Activated CD4-positive, alpha-beta T cell treated with anti-CD3 and anti-CD28 coated beads, Interleukin-2, Interleukin-4, amounts not matched to agents 100 ng/mL and 50 ng/mL, durations not matched to agents 16 hours and 8 hours (primary cell): ENCODE measurements at regions not wholly inside any gene's neighbourhood (a gene's known extent, or its start where the extent isn't known, plus 50 kb on each side); places are given as distances from the start of the nearest gene placed in this dataset.

Experiments
- DNase-seq: peaks from one replicate; pipeline ENCODE4 v3.0.0-alpha.2; 2020; ENCODE audit warnings: low spot score

- DNase-seq: no peak
Observed at GRCh38 chr3:31349001-31349748, 183.6 kb upstream of the STT3B start.

- no peak for DNase-seq
Observed at GRCh38 chr3:31350307-31350706, 182.4 kb upstream of the STT3B start.

- DNase-seq: no peak
Observed at GRCh38 chr3:31352331-31352730, 180.4 kb upstream of the STT3B start.

- DNase-seq: no peak
Observed at GRCh38 chr3:31353166-31353565, 179.6 kb upstream of the STT3B start.

- no peak for DNase-seq
Observed at GRCh38 chr3:31354373-31354772, 178.4 kb upstream of the STT3B start.

GRCh38 chr3:31355807-31356206, 176.9 kb upstream of the STT3B start:
- DNase-seq: no peak

GRCh38 chr3:31356941-31357340, 175.8 kb upstream of the STT3B start:
- no peak for DNase-seq

GRCh38 chr3:31357451-31357850, 175.3 kb upstream of the STT3B start:
- no peak for DNase-seq

- DNase-seq: no peak
Observed at GRCh38 chr3:31358473-31359070, 174.2 kb upstream of the STT3B start.

- no peak for DNase-seq
Observed at GRCh38 chr3:31361371-31362273, 171.1 kb upstream of the STT3B start.

GRCh38 chr3:31364188-31364587, 168.5 kb upstream of the STT3B start:
- DNase-seq: no peak

- DNase-seq: no peak
Observed at GRCh38 chr3:31364711-31365110, 168.0 kb upstream of the STT3B start.

- no peak for DNase-seq
Observed at GRCh38 chr3:31367518-31367917, 165.2 kb upstream of the STT3B start.

GRCh38 chr3:31369637-31370379, 162.9 kb upstream of the STT3B start:
- no peak for DNase-seq

GRCh38 chr3:31370380-31370666, 162.4 kb upstream of the STT3B start:
- peak; percentile 4 for DNase-seq

GRCh38 chr3:31370681-31371080, 162.0 kb upstream of the STT3B start:
- DNase-seq: no peak

- no peak for DNase-seq
Observed at GRCh38 chr3:31371484-31372177, 161.1 kb upstream of the STT3B start.

- DNase-seq: no peak
Observed at GRCh38 chr3:31373681-31374080, 159.0 kb upstream of the STT3B start.

GRCh38 chr3:31377045-31377642, 155.6 kb upstream of the STT3B start:
- DNase-seq: peak; percentile 28

GRCh38 chr3:31378231-31378630, 154.5 kb upstream of the STT3B start:
- no peak for DNase-seq

GRCh38 chr3:31379598-31379997, 153.1 kb upstream of the STT3B start:
- DNase-seq: no peak
